ENCODE measurements at regions not wholly inside any gene's neighbourhood (a gene's known extent, or its start where the extent isn't known, plus 50 kb on each side); places are given as distances from the start of the nearest gene placed in this dataset.

- TF ChIP-seq POLR2AphosphoS5 (IDR thresholded peaks at IDR 0.05; ENCODE audit: low read depth, low read length), result no peak
- TF ChIP-seq SIN3A (IDR thresholded peaks at IDR 0.05; ENCODE audit: borderline replicate concordance, insufficient read depth, low read depth, low read length), result no peak
- no peak for TF ChIP-seq TCF7L2 (IDR thresholded peaks at IDR 0.05; ENCODE audit: low read depth, low read length)
- TF ChIP-seq CTCF (IDR thresholded peaks at IDR 0.05), result no peak
- no peak for TF ChIP-seq REST (IDR thresholded peaks at IDR 0.05; ENCODE audit: insufficient read depth in 1 of 2, low read depth in 2 of 2, low read length in 1 of 2)
- Histone ChIP-seq H3K4me1 (ENCODE audit: control insufficient read depth, insufficient read depth, low read length) (no peaks in the 10 kb centered on the region), H3K36me3 (ENCODE audit: control insufficient read depth, insufficient read depth, low read length) (no peaks in the 10 kb centered on the region), H3K9me3 (ENCODE audit: control insufficient read depth, insufficient read depth, low read depth, low read length) (no peaks in the 10 kb centered on the region), H3K27me3 (ENCODE audit: control insufficient read depth, insufficient read depth, low read length) (no peaks in the 10 kb centered on the region), H3K27ac (ENCODE audit: low read length) (no peak overlapping the region), H3K4me3 (ENCODE audit: low read depth in 2 of 2, low read length in 2 of 2) (no peak overlapping the region)
- intact Hi-C loops (cut with micrococcal nuclease; ENCODE audit: unreplicated experiment) (no loop called here), in situ Hi-C loops (cut with HindIII; ENCODE audit: low pct_unique_long_range_greater_than_20kb, low sequenced_read_pairs) (no loop called here)
- ATAC-seq, result no peak
- ChIA-PET CTCF (no interaction called here), POLR2A (no interaction called here)
- no TSS peak for BruUV-seq (replicated peaks)
- DNase-seq (ENCODE audit: low read depth, low spot score), result no peak
Measured at GRCh38 chr12:59040043-59040442, 119.7 kb upstream of the LRIG3 start.

GRCh38 chr12:59039005-59039404 is 118.7 kb upstream of the LRIG3 start:
- in situ Hi-C loops (cut with HindIII; ENCODE audit: low pct_unique_long_range_greater_than_20kb, low sequenced_read_pairs) (no loop called here), intact Hi-C loops (cut with micrococcal nuclease; ENCODE audit: unreplicated experiment) (no loop called here)
- Histone ChIP-seq H3K27me3 (ENCODE audit: control insufficient read depth, insufficient read depth, low read length) (no peaks in the 10 kb centered on the region), H3K36me3 (ENCODE audit: control insufficient read depth, insufficient read depth, low read length) (no peaks in the 10 kb centered on the region), H3K9me3 (ENCODE audit: control insufficient read depth, insufficient read depth, low read depth, low read length) (no peaks in the 10 kb centered on the region), H3K4me3 (ENCODE audit: low read depth in 2 of 2, low read length in 2 of 2) (no peak overlapping the region), H3K4me1 (ENCODE audit: control insufficient read depth, insufficient read depth, low read length) (no peaks in the 10 kb centered on the region), H3K27ac (ENCODE audit: low read length) (no peak overlapping the region)
- no peak for TF ChIP-seq CTCF (IDR thresholded peaks at IDR 0.05)
- TF ChIP-seq SIN3A (IDR thresholded peaks at IDR 0.05; ENCODE audit: borderline replicate concordance, insufficient read depth, low read depth, low read length), result no peak
- no peak for TF ChIP-seq POLR2AphosphoS5 (IDR thresholded peaks at IDR 0.05; ENCODE audit: low read depth, low read length)
- TF ChIP-seq REST (IDR thresholded peaks at IDR 0.05; ENCODE audit: insufficient read depth in 1 of 2, low read depth in 2 of 2, low read length in 1 of 2), result no peak
- no peak for TF ChIP-seq TCF7L2 (IDR thresholded peaks at IDR 0.05; ENCODE audit: low read depth, low read length)
- no peak for ATAC-seq
- no TSS peak for BruUV-seq (replicated peaks)
- CTCF ChIA-PET, result no interaction called here
- DNase-seq (ENCODE audit: low read depth, low spot score), result no peak
- POLR2A ChIA-PET, result no interaction called here
